Ishikawa (cell line): ENCODE measurements at regions not wholly inside any gene's neighbourhood (a gene's known extent, or its start where the extent isn't known, plus 50 kb on each side); places are given as distances from the start of the nearest gene placed in this dataset.
A peak's percentile ranks its signal among the peaks of the same experiment; 100 is the strongest.

Experiments
- CEBPB ChIP-seq: IDR thresholded peaks from 2 replicates; pipeline ENCODE4 v1.6.1; 2012
- CREB1 ChIP-seq: IDR thresholded peaks from 2 replicates; pipeline ENCODE4 v1.6.1; 2012; ENCODE audit warnings: low read depth
- EGR1 ChIP-seq: IDR thresholded peaks from 2 replicates; pipeline ENCODE4 v1.6.1; 2012
- EP300 ChIP-seq: IDR thresholded peaks from 2 replicates; pipeline ENCODE4 v1.6.1; 2012; ENCODE audit warnings: borderline replicate concordance
- FOXM1 ChIP-seq: IDR thresholded peaks from 2 replicates; pipeline ENCODE4 v1.6.1; 2012; ENCODE audit warnings: low read depth, borderline replicate concordance
- NFIC ChIP-seq: IDR thresholded peaks from 2 replicates; pipeline ENCODE4 v1.6.1; 2012
- RAD21 ChIP-seq: IDR thresholded peaks from 2 replicates; pipeline ENCODE4 v1.6.1; 2012; ENCODE audit warnings: low read depth
- TAF1 ChIP-seq: IDR thresholded peaks from 2 replicates; pipeline ENCODE4 v1.6.1; 2012; ENCODE audit warnings: low read depth, mild to moderate bottlenecking
- TCF12 ChIP-seq: IDR thresholded peaks from 2 replicates; pipeline ENCODE4 v1.6.1; 2012; ENCODE audit warnings: low read depth
- TEAD4 ChIP-seq: IDR thresholded peaks from 2 replicates; pipeline ENCODE4 v1.6.1; 2012
- YY1 ChIP-seq: IDR thresholded peaks from 2 replicates; pipeline ENCODE4 v1.6.1; 2012; ENCODE audit warnings: low read depth
- ZBTB7A ChIP-seq: IDR thresholded peaks from 2 replicates; pipeline ENCODE4 v1.6.1; 2012; ENCODE audit warnings: low read depth
- TF ChIP-seq, protein P1 (sequence below): IDR thresholded peaks from 2 replicates; pipeline ENCODE4 v1.6.1; 2012
- TF ChIP-seq, protein P2 (sequence below): IDR thresholded peaks from 2 replicates; pipeline ENCODE4 v1.6.1; 2012; ENCODE audit warnings: low read depth, mild to moderate bottlenecking
- TF ChIP-seq, protein P3 (sequence below): IDR thresholded peaks from 2 replicates; pipeline ENCODE4 v1.6.1; 2012

DNA sequence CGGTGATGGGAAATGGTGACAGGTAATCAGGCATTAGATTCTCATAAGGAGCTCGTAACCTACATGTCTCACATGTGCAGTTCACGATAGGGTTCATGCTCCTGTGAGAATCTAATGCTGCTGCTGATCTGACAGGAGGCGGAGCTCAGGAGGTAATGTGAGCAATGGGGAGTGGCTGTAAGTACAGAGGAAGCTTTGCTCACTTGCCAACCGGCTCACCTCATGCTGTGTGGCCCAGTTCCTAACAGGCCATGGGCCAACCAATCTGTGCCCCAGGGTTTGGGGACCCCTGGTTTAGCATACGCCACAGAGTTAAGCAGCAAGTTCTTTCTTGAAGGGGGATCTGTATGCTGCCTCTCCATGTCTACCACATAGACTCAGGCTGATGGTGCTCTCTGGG lies 133.1 kb downstream of the IQUB start:
- no peak for TF ChIP-seq RAD21
- TF ChIP-seq FOXM1: no peak
- no peak for TF ChIP-seq TCF12
- TF ChIP-seq CREB1: no peak
- TF ChIP-seq, protein P1, sequence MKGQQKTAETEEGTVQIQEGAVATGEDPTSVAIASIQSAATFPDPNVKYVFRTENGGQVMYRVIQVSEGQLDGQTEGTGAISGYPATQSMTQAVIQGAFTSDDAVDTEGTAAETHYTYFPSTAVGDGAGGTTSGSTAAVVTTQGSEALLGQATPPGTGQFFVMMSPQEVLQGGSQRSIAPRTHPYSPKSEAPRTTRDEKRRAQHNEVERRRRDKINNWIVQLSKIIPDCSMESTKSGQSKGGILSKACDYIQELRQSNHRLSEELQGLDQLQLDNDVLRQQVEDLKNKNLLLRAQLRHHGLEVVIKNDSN: no peak
- TF ChIP-seq NFIC: peak; percentile 70

- TF ChIP-seq EP300 (no peak), YY1 (no peak), EGR1 (no peak), ZBTB7A (no peak), TCF12 (no peak), TAF1 (no peak), FOXM1 (no peak), CEBPB (no peak), CREB1 (no peak), TEAD4 (no peak)
- TF ChIP-seq, protein P1: no peak
- TF ChIP-seq, protein P2, sequence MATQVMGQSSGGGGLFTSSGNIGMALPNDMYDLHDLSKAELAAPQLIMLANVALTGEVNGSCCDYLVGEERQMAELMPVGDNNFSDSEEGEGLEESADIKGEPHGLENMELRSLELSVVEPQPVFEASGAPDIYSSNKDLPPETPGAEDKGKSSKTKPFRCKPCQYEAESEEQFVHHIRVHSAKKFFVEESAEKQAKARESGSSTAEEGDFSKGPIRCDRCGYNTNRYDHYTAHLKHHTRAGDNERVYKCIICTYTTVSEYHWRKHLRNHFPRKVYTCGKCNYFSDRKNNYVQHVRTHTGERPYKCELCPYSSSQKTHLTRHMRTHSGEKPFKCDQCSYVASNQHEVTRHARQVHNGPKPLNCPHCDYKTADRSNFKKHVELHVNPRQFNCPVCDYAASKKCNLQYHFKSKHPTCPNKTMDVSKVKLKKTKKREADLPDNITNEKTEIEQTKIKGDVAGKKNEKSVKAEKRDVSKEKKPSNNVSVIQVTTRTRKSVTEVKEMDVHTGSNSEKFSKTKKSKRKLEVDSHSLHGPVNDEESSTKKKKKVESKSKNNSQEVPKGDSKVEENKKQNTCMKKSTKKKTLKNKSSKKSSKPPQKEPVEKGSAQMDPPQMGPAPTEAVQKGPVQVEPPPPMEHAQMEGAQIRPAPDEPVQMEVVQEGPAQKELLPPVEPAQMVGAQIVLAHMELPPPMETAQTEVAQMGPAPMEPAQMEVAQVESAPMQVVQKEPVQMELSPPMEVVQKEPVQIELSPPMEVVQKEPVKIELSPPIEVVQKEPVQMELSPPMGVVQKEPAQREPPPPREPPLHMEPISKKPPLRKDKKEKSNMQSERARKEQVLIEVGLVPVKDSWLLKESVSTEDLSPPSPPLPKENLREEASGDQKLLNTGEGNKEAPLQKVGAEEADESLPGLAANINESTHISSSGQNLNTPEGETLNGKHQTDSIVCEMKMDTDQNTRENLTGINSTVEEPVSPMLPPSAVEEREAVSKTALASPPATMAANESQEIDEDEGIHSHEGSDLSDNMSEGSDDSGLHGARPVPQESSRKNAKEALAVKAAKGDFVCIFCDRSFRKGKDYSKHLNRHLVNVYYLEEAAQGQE: no peak
- TF ChIP-seq, protein P3, sequence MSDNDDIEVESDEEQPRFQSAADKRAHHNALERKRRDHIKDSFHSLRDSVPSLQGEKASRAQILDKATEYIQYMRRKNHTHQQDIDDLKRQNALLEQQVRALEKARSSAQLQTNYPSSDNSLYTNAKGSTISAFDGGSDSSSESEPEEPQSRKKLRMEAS: no peak
These were observed 134.2 kb downstream of the IQUB start for GRCh38 chr7:123400196-123400595.

DNA sequence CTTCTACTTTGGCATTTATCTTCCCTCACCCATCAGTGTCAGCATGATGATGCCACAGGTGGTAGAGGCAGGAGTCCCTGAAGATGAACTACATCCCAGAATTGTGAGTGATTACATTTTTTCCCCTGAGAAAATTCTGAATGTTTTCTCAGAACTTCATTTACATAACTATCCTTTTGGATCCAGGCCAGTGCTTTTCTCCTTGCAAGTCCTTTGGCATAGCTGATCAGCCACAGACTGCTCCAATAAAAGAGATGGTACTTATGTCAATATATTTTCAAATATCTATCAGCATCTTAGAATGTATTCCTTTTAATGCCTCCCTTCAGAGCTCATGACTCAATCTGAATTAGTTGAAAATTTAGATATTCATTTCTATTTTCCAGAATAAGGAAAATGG lies 135.5 kb downstream of the IQUB start:
- TF ChIP-seq CEBPB (no peak), NFIC (no peak), TEAD4 (no peak), RAD21 (no peak), EP300 (no peak), TAF1 (no peak), CREB1 (no peak), YY1 (no peak), FOXM1 (no peak), ZBTB7A (no peak), TCF12 (no peak), EGR1 (no peak)
- TF ChIP-seq, protein P2: no peak
- TF ChIP-seq, protein P1: no peak
- TF ChIP-seq, protein P3: no peak

DNA sequence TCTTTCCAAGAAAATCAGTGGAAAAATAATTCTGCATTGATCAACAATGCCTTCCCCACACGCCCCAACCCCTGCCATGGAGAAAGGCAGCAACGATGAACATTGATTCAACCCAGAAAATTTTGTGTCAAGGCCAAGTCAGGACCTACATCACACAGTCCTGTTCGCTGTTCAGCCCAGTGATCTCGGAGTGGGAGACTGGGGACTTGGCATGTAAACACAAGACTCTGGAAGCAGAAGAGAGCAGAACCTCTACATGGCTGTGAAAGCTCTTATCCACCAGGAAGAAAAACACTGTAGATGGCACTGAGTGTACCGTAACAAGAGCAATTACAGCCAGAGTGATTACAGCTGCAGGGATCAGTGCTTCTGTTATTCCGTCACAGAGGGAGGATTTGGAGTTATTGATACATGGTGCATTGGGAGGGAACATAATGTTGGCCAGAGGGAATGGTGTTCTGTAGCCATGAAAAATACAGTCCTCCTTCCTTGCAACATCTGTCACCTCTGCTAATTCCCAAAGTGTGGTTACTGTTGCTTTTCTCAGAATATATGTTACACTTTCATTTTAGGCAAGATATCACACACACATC lies 136.6 kb downstream of the IQUB start:
- no peak for TF ChIP-seq TEAD4
- TF ChIP-seq EP300: no peak
- no peak for TF ChIP-seq YY1
- TF ChIP-seq ZBTB7A: no peak
- no peak for TF ChIP-seq NFIC
- no peak for TF ChIP-seq RAD21
- TF ChIP-seq TCF12: no peak
- TF ChIP-seq EGR1: no peak
- TF ChIP-seq FOXM1: no peak
- no peak for TF ChIP-seq CEBPB
- TF ChIP-seq TAF1: no peak
- TF ChIP-seq, protein P3: no peak
- no peak for TF ChIP-seq CREB1
- TF ChIP-seq, protein P1: no peak
- TF ChIP-seq, protein P2: no peak
